ENCODE measurements at regions not wholly inside any gene's neighbourhood (a gene's known extent, or its start where the extent isn't known, plus 50 kb on each side); places are given as distances from the start of the nearest gene placed in this dataset.
"Not testable (repeated sequence)": the region's sequence is repeated elsewhere in the genome, so short reads cannot be mapped to it uniquely, and the experiment has no call there.

- no peak for DNase-seq (ENCODE audit: extremely low read depth, low read depth)
- no peak for TF ChIP-seq CTCF (IDR thresholded peaks at IDR 0.05; ENCODE audit: low read depth, low read length)
These were observed 113.3 kb downstream of the HPGD start for GRCh38 chr4:174408841-174409552.

GRCh38 chr4:174406383-174406782 is 115.9 kb downstream of the HPGD start:
- no peak for TF ChIP-seq CTCF (IDR thresholded peaks at IDR 0.05; ENCODE audit: low read depth, low read length)
- no peak for DNase-seq (ENCODE audit: extremely low read depth, low read depth)

- no peak for TF ChIP-seq CTCF (IDR thresholded peaks at IDR 0.05; ENCODE audit: low read depth, low read length)
- no peak for DNase-seq (ENCODE audit: extremely low read depth, low read depth)
These were observed 116.4 kb downstream of the HPGD start for GRCh38 chr4:174405923-174406322.

- no peak for DNase-seq (ENCODE audit: extremely low read depth, low read depth)
- no peak for TF ChIP-seq CTCF (IDR thresholded peaks at IDR 0.05; ENCODE audit: low read depth, low read length)
These were observed 117.6 kb downstream of the HPGD start for GRCh38 chr4:174404677-174405076.

GRCh38 chr4:174403177-174403543 is 119.1 kb downstream of the HPGD start:
- no peak for TF ChIP-seq CTCF (IDR thresholded peaks at IDR 0.05; ENCODE audit: low read depth, low read length)
- DNase-seq (ENCODE audit: extremely low read depth, low read depth) = no peak

- DNase-seq (ENCODE audit: extremely low read depth, low read depth) = no peak
- TF ChIP-seq CTCF (IDR thresholded peaks at IDR 0.05; ENCODE audit: low read depth, low read length) = no peak
These were observed 118.9 kb downstream of the CEP44 start for GRCh38 chr4:174402470-174403176.

GRCh38 chr4:174401471-174402130 is 117.9 kb downstream of the CEP44 start:
- no peak for TF ChIP-seq CTCF (IDR thresholded peaks at IDR 0.05; ENCODE audit: low read depth, low read length)
- DNase-seq (ENCODE audit: extremely low read depth, low read depth) = no peak

- DNase-seq (ENCODE audit: extremely low read depth, low read depth) = not testable (repeated sequence)
These were observed 117.0 kb downstream of the CEP44 start for GRCh38 chr4:174400603-174401302.

All from AG09319 (cell line).